ENCODE measurements at regions not wholly inside any gene's neighbourhood (a gene's known extent, or its start where the extent isn't known, plus 50 kb on each side); places are given as distances from the start of the nearest gene placed in this dataset.
"Not testable (repeated sequence)": the region's sequence is repeated elsewhere in the genome, so short reads cannot be mapped to it uniquely, and the experiment has no call there.

DNA sequence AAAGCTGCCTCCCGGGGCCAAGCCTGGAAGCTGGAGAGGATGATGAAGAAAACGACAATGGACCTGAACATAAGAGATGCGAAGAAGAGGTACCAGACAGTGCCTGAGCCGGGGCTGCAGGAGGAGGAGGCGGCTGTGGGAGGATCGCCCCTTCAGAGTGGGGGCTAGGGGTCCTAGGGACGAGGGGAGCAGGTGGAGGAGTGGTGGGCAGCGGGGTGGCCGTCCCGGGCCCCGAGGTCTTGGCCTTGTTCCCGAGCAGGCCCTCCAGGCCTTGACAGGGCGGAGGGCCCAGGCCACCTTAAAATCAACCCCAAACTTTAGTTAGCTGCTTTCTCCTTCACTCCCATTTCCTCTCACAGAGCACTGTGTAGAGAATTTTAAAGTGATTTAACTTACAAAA, 442.8 kb downstream of the POTEH start:
- TF ChIP-seq, protein P1, sequence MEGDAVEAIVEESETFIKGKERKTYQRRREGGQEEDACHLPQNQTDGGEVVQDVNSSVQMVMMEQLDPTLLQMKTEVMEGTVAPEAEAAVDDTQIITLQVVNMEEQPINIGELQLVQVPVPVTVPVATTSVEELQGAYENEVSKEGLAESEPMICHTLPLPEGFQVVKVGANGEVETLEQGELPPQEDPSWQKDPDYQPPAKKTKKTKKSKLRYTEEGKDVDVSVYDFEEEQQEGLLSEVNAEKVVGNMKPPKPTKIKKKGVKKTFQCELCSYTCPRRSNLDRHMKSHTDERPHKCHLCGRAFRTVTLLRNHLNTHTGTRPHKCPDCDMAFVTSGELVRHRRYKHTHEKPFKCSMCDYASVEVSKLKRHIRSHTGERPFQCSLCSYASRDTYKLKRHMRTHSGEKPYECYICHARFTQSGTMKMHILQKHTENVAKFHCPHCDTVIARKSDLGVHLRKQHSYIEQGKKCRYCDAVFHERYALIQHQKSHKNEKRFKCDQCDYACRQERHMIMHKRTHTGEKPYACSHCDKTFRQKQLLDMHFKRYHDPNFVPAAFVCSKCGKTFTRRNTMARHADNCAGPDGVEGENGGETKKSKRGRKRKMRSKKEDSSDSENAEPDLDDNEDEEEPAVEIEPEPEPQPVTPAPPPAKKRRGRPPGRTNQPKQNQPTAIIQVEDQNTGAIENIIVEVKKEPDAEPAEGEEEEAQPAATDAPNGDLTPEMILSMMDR (IDR thresholded peaks at IDR 0.05): not testable (repeated sequence)
- not testable (repeated sequence) for TF ChIP-seq POLR2AphosphoS5 (IDR thresholded peaks at IDR 0.05); POLR2A (IDR thresholded peaks at IDR 0.05; ENCODE audit: low read depth); EP300 (IDR thresholded peaks at IDR 0.05)
